OCI-LY3 (cell line): ENCODE measurements at regions not wholly inside any gene's neighbourhood (a gene's known extent, or its start where the extent isn't known, plus 50 kb on each side); places are given as distances from the start of the nearest gene placed in this dataset.

Experiments used
- H2AFZ ChIP-seq: fragments of 200-600, 300-600 bp; shearing (Covaris generic); 2 replicates; pipeline ENCODE4 v1.6.0; 2014; ENCODE audit warnings: antibody characterized with exemption, low read depth, low read length
- H3K27ac ChIP-seq: fragments of 200-600, 300-600 bp; sonication (generic); 2 replicates; pipeline ENCODE4 v1.5.1; 2014; ENCODE audit warnings: mild to moderate bottlenecking, low read length, moderate library complexity, mixed read lengths
- H3K27me3 ChIP-seq: fragments of 200-600, 300-600 bp; sonication (generic); 2 replicates; pipeline ENCODE4 v1.6.1; 2014; ENCODE audit warnings: low read depth, low read length, mixed read lengths
- H3K36me3 ChIP-seq: fragments of 200-600, 300-600 bp; sonication (generic); replicated peaks from 2 replicates; pipeline ENCODE3; 2014; ENCODE audit warnings: low read depth, low read length, mixed read lengths
- H3K4me1 ChIP-seq: fragments of 300-600, 200-600 bp; sonication (generic); 2 replicates; pipeline ENCODE4 v1.6.1; 2014; ENCODE audit warnings: low read length, mixed read lengths
- H3K4me2 ChIP-seq: fragments of 200-600, 300-600 bp; sonication (generic); 2 replicates; pipeline ENCODE4 v1.6.1; 2014; ENCODE audit warnings: low read length, mixed read lengths
- H3K4me3 ChIP-seq: fragments of 300-600, 200-600 bp; sonication (generic); 2 replicates; pipeline ENCODE4 v1.5.1; 2014; ENCODE audit warnings: antibody characterized with exemption, mild to moderate bottlenecking, low read length, moderate library complexity
- H3K79me2 ChIP-seq: fragments of 300-600, 200-600 bp; shearing (Covaris generic); 2 replicates; pipeline ENCODE4 v1.6.1; 2014; ENCODE audit warnings: mild to moderate bottlenecking, low read length, mixed read lengths
- H3K9ac ChIP-seq: fragments of 300-600, 200-600 bp; shearing (Covaris generic); 2 replicates; pipeline ENCODE4 v1.6.0; 2014; ENCODE audit warnings: mild to moderate bottlenecking, low read length, moderate library complexity
- H3K9me3 ChIP-seq: fragments of 200-600, 300-600 bp; shearing (Covaris generic); 2 replicates; pipeline ENCODE4 v1.6.1; 2014; ENCODE audit warnings: low read length, mixed read lengths; ENCODE audit not compliant: insufficient read depth
- H4K20me1 ChIP-seq: fragments of 200-600, 300-600 bp; sonication (generic); 2 replicates; pipeline ENCODE4 v1.6.1; 2016; ENCODE audit warnings: low read length, mixed read lengths; ENCODE audit not compliant: insufficient read depth
- EZH2phosphoT487 ChIP-seq: fragments of 200-600 bp; shearing (Covaris generic); IDR thresholded peaks from 2 replicates; pipeline ENCODE4 v1.6.1; 2018; ENCODE audit warnings: antibody characterized with exemption, mixed run types, low read depth
- TF ChIP-seq, protein P1 (sequence below): fragments of 200-600, 300-600 bp; sonication (generic); IDR thresholded peaks from 2 replicates; pipeline ENCODE4 v1.5.1; 2014; ENCODE audit warnings: antibody characterized with exemption, low read length, low read depth

DNA sequence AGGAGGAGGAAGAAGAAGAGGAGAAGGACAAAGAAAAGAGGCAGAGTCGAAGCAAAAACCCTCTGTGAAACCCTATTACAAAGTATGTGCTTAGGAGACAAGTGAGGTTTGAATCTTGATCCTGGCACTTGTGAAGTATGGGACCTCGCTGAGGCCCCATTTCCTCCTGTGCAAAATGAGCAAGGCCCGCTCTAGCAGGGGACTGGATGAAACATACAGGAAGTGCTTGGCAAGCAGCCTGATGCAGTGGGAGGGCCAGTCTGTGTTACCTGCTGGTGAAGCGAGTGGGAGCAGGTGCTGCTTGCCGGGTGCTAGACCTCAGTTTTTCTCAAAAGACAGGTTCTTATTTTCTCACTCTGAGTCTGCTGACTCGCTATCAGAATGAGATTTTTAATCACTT is 150.4 kb downstream of the JCAD start:
- Histone ChIP-seq H3K4me2 (no peak overlapping the region), H3K4me3 (no peak overlapping the region), H3K4me1 (no peaks in the 10 kb centered on the region), H4K20me1 (no peaks in the 10 kb centered on the region), H3K27ac (no peak overlapping the region), H3K27me3 (no peaks in the 10 kb centered on the region), H3K9me3 (no peaks in the 10 kb centered on the region), H3K36me3 (no peaks in the 10 kb centered on the region), H3K79me2 (no peaks in the 10 kb centered on the region), H3K9ac (no peak overlapping the region), H2AFZ (no peak overlapping the region)
- TF ChIP-seq EZH2phosphoT487 = no peak
- TF ChIP-seq, protein P1, sequence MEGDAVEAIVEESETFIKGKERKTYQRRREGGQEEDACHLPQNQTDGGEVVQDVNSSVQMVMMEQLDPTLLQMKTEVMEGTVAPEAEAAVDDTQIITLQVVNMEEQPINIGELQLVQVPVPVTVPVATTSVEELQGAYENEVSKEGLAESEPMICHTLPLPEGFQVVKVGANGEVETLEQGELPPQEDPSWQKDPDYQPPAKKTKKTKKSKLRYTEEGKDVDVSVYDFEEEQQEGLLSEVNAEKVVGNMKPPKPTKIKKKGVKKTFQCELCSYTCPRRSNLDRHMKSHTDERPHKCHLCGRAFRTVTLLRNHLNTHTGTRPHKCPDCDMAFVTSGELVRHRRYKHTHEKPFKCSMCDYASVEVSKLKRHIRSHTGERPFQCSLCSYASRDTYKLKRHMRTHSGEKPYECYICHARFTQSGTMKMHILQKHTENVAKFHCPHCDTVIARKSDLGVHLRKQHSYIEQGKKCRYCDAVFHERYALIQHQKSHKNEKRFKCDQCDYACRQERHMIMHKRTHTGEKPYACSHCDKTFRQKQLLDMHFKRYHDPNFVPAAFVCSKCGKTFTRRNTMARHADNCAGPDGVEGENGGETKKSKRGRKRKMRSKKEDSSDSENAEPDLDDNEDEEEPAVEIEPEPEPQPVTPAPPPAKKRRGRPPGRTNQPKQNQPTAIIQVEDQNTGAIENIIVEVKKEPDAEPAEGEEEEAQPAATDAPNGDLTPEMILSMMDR = no peak

DNA sequence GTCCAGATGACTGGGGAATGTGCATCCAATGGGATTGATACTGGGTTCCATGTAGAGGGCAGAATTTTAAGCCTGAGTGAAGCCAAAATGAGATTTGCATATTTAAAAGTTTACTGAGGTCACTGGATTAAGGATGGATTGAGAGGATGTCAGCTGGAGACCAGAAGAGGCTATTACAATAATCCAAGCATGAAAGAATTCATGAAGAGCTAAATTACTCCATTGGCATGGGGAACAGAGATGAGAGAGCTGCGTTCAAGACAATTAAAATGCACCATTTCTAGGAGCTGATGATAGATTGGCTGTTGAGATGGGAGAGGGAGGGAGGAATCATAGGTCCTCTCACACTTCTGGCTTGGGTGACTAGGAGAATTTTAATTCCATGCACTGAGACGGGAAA is 158.5 kb downstream of the JCAD start:
- no peak overlapping the region for H3K9ac ChIP-seq
- H3K79me2 ChIP-seq = no peaks in the 10 kb centered on the region
- no peaks in the 10 kb centered on the region for H3K9me3 ChIP-seq
- no peak overlapping the region for H3K4me3 ChIP-seq
- H3K27me3 ChIP-seq = no peaks in the 10 kb centered on the region
- no peak overlapping the region for H2AFZ ChIP-seq
- H3K27ac ChIP-seq = no peak overlapping the region
- no peaks in the 10 kb centered on the region for H4K20me1 ChIP-seq
- H3K36me3 ChIP-seq = no peaks in the 10 kb centered on the region
- no peaks in the 10 kb centered on the region for H3K4me1 ChIP-seq
- no peak overlapping the region for H3K4me2 ChIP-seq
- TF ChIP-seq, protein P1 = no peak
- no peak for TF ChIP-seq EZH2phosphoT487

DNA sequence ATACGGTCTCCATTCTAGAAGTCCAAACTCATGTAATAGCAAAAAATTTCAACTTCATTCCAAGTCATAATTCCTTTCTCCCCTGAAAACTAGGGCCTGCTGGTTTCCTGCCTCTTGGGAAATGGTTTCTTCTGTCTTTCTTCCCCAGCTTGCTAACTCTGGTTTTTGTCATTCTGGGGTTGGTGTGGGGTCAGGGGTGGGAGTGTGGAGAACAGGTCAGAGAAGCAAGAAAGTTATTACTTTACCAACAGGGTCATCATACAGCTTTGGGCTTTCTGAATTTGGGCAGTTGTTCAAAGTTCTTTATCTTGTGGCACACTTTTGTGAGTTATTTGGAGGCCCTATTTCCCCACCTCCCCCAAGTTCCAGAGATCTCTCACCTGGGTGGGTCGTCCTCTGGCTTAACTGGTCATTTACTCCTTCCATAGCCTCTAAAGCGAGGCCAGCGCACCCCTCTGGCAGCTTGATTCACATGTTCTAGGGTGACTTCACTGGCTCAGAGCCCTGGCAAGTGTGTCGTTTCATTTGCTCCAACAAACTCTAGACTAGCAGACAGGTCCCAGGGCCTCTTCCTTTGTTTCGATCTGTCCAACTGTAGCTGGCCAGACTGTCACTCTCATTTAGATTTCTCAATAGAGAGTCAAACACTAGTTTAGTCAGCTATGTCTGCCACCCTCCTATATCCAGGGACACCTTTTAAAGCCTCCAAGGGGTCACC is 161.2 kb downstream of the JCAD start:
- Histone ChIP-seq H3K27me3 (no peaks in the 10 kb centered on the region), H3K4me3 (no peak overlapping the region), H2AFZ (no peak overlapping the region), H3K79me2 (no peaks in the 10 kb centered on the region), H3K27ac (no peak overlapping the region), H3K4me1 (no peaks in the 10 kb centered on the region), H3K9me3 (no peaks in the 10 kb centered on the region), H3K36me3 (no peaks in the 10 kb centered on the region), H4K20me1 (no peaks in the 10 kb centered on the region), H3K9ac (no peak overlapping the region), H3K4me2 (no peak overlapping the region)
- TF ChIP-seq EZH2phosphoT487 = no peak
- TF ChIP-seq, protein P1 = no peak

DNA sequence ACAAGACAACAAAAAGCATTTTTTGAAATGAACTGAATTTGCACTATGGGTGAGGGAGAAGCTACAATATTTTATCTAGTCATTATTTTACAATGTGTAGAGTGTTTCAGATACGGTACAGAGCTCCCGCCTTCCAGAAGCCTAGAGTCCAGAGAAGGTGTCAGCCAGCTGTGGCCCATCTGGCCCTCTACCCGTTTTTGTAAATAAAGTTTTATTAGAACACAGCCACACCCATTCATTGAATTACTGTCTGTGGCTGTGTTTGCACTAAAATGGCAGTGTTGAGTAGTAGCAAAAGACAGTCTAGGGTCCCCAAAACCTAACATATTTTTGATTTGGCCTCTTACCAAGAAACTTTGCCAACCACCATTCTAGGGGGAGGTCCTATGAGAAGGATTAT is 162.0 kb downstream of the JCAD start:
- no peaks in the 10 kb centered on the region for H3K79me2 ChIP-seq
- TF ChIP-seq, protein P1 = no peak
- TF ChIP-seq EZH2phosphoT487 = no peak
- no peaks in the 10 kb centered on the region for H3K9me3 ChIP-seq
- H3K27me3 ChIP-seq = no peaks in the 10 kb centered on the region
- H4K20me1 ChIP-seq = no peaks in the 10 kb centered on the region
- H3K9ac ChIP-seq = no peak overlapping the region
- no peaks in the 10 kb centered on the region for H3K36me3 ChIP-seq
- H3K27ac ChIP-seq = no peak overlapping the region
- no peak overlapping the region for H3K4me3 ChIP-seq
- no peaks in the 10 kb centered on the region for H3K4me1 ChIP-seq
- no peak overlapping the region for H2AFZ ChIP-seq
- no peak overlapping the region for H3K4me2 ChIP-seq
